SK-N-SH treated with all-trans-retinoic acid at 6 μM for 48 hours (cell line): ENCODE measurements at regions not wholly inside any gene's neighbourhood (a gene's known extent, or its start where the extent isn't known, plus 50 kb on each side); places are given as distances from the start of the nearest gene placed in this dataset.

Source experiments
- ARNTL ChIP-seq: fragments of 450-650 bp; formaldehyde crosslinking; IDR thresholded peaks from 2 replicates; pipeline ENCODE4 v1.5.0; 2020; ENCODE audit warnings: low read depth, mild to moderate bottlenecking, moderate library complexity, borderline replicate concordance
- CREB5 ChIP-seq: fragments of 250-450 bp; sonication (Bioruptor Pico); IDR thresholded peaks from 2 replicates; pipeline ENCODE4 v1.5.1; 2020; ENCODE audit warnings: low read depth, mild to moderate bottlenecking, moderate library complexity
- CSDC2 ChIP-seq: fragments of 250-450 bp; sonication (Bioruptor Pico); IDR thresholded peaks from 2 replicates; pipeline ENCODE4 v1.5.0; 2020; ENCODE audit warnings: mild to moderate bottlenecking, moderate library complexity
- ESRRG ChIP-seq: fragments of 250-450 bp; sonication (Bioruptor Pico); IDR thresholded peaks from 2 replicates; pipeline ENCODE4 v1.6.1; 2021; ENCODE audit warnings: mild to moderate bottlenecking
- OSR1 ChIP-seq: fragments of 250-450 bp; sonication (Bioruptor Pico); IDR thresholded peaks from 2 replicates; pipeline ENCODE4 v1.8.0; 2022; ENCODE audit warnings: moderate library complexity, mild to moderate bottlenecking, inconsistent platforms
- PATZ1 ChIP-seq: fragments of 250-450 bp; sonication (Bioruptor Pico); IDR thresholded peaks from 2 replicates; pipeline ENCODE4 v1.8.0; 2020; ENCODE audit warnings: mild to moderate bottlenecking, moderate library complexity, borderline replicate concordance
- RARB ChIP-seq: fragments of 250-450 bp; sonication (Bioruptor Pico); IDR thresholded peaks from 2 replicates; pipeline ENCODE4 v1.8.0; 2021; ENCODE audit warnings: mild to moderate bottlenecking, moderate library complexity
- TOX ChIP-seq: fragments of 250-450 bp; sonication (Bioruptor Pico); IDR thresholded peaks from 2 replicates; pipeline ENCODE4 v1.8.0; 2021; ENCODE audit warnings: mild to moderate bottlenecking, moderate library complexity, borderline replicate concordance
- TSHZ2 ChIP-seq: fragments of 250-450 bp; sonication (Bioruptor Pico); IDR thresholded peaks from 2 replicates; pipeline ENCODE4 v1.5.0; 2020; ENCODE audit warnings: mild to moderate bottlenecking, moderate library complexity
- ZC3H10 ChIP-seq: fragments of 250-450 bp; sonication (Bioruptor Pico); IDR thresholded peaks from 2 replicates; pipeline ENCODE4 v1.5.1; 2021; ENCODE audit warnings: mild to moderate bottlenecking, moderate library complexity
- ZFP30 ChIP-seq: fragments of 450-650 bp; formaldehyde crosslinking; IDR thresholded peaks from 2 replicates; pipeline ENCODE4 v1.5.0; 2022; ENCODE audit warnings: mild to moderate bottlenecking, moderate library complexity
- ZNF70 ChIP-seq: fragments of 450-650 bp; formaldehyde crosslinking; IDR thresholded peaks from 2 replicates; pipeline ENCODE4 v1.5.0; 2020; ENCODE audit warnings: mild to moderate bottlenecking, moderate library complexity

GRCh38 chr2:4792126-4792525 is 900.1 kb upstream of the SOX11 start:
- TF ChIP-seq ARNTL (CRISPR knock-in tag) (no peak), ZFP30 (CRISPR knock-in tag) (no peak), ZC3H10 (CRISPR knock-in tag) (no peak), ESRRG (CRISPR knock-in tag) (no peak), CREB5 (no peak), TSHZ2 (CRISPR knock-in tag) (no peak), ZNF70 (CRISPR knock-in tag) (no peak), OSR1 (CRISPR knock-in tag) (no peak), TOX (CRISPR knock-in tag) (no peak), CSDC2 (no peak), RARB (no peak), PATZ1 (CRISPR knock-in tag) (no peak)
